HepG2 (cell line): ENCODE measurements at regions not wholly inside any gene's neighbourhood (a gene's known extent, or its start where the extent isn't known, plus 50 kb on each side); places are given as distances from the start of the nearest gene placed in this dataset.

Experiments
- ATAC-seq: fragments of 200-7000 bp; cut with Tn5 transposase; 3 replicates; pipeline ENCODE4 v1.9.1; 2020; ENCODE audit warnings: mild to moderate bottlenecking, moderate library complexity
- BruUV-seq: library from RNA; stranded (reverse); fragments of 400-500 nt; replicated peaks from 2 replicates; lab custom pipeline; 2021; lab: Mats Ljungman, UMichigan
- CTCF ChIA-PET: fragments of 300-600 bp; formaldehyde crosslinking; extraction: SDS; loops from one replicate; lab custom pipeline; 2021; ENCODE audit warnings: low total read pairs, inconsistent platforms, low intra/inter-chr PET ratio; lab: Yijun Ruan, JAX
- POLR2A ChIA-PET: fragments of 350-600 bp; sonication (Branson Sonifier 250); formaldehyde crosslinking; loops from one replicate; lab custom pipeline; 2020; ENCODE audit warnings: antibody characterized with exemption, inconsistent platforms; lab: Yijun Ruan, JAX
- DNase-seq: peaks from one replicate; pipeline ENCODE4 v3.0.0-alpha.2; 2015; ENCODE audit warnings: low spot score
- FAIRE-seq: peaks from 3 replicates; lab custom pipeline; 2011; peaks lifted over from hg19 to GRCh38; lab: Jason Lieb, UNC
- H2AFZ ChIP-seq: one replicate; pipeline ENCODE4 v1.6.1; 2011; ENCODE audit warnings: low read length, inconsistent platforms
- H3K27ac ChIP-seq: fragments of 300-600 bp; 3 replicates; pipeline ENCODE4 v1.8.0; 2011; ENCODE audit warnings: mixed run types, mild to moderate bottlenecking, mixed read lengths, low read length, inconsistent platforms; ENCODE audit not compliant: insufficient read depth; ENCODE audit errors: extremely low read length
- H3K27me3 ChIP-seq, 2 experiments: fragments of 200-600 bp in 1 of 2; 2 replicates in 1 of 2; 3 replicates in 1 of 2; pipeline versions ENCODE4 v1.6.0 to v1.8.0; 2011; ENCODE audit warnings: low read length in 2 of 2, mild to moderate bottlenecking in 2 of 2, moderate library complexity in 2 of 2, inconsistent platforms in 1 of 2; ENCODE audit not compliant: insufficient read depth in 2 of 2, control insufficient read depth in 1 of 2
- H3K36me3 ChIP-seq, 2 experiments: fragments of 200-600 bp in 1 of 2; replicated peaks in 1 of 2; 2 replicates in 1 of 2; 3 replicates in 1 of 2; pipeline versions ENCODE4 v1.5.1 to v1.8.0; 2011; ENCODE audit warnings: low read length in 2 of 2, inconsistent platforms in 1 of 2; ENCODE audit not compliant: insufficient read depth in 2 of 2, control insufficient read depth in 1 of 2
- H3K4me1 ChIP-seq: 2 replicates; pipeline ENCODE4 v1.5.1; 2012; ENCODE audit warnings: low read length, inconsistent platforms; ENCODE audit not compliant: insufficient read depth
- H3K4me2 ChIP-seq: 2 replicates; pipeline ENCODE4 v1.6.0; 2011; ENCODE audit warnings: low read depth, low read length, inconsistent platforms
- H3K4me3 ChIP-seq, 3 experiments: fragments of 200-600 bp in 1 of 3; sonication (generic), shearing (Covaris generic) in 1 of 3; replicated peaks in 1 of 3; 2 replicates each; pipeline ENCODE4 v1.5.1; 2011 to 2016; ENCODE audit warnings: low read length in 3 of 3, inconsistent platforms in 2 of 3, low read depth in 2 of 3, mild to moderate bottlenecking in 2 of 3, control low read depth in 1 of 3, mixed read lengths in 1 of 3; ENCODE audit not compliant: insufficient read depth in 1 of 3
- H3K79me2 ChIP-seq: one replicate; pipeline ENCODE4 v1.6.1; 2011; ENCODE audit warnings: low read length, inconsistent platforms; ENCODE audit not compliant: insufficient read depth
- H3K9ac ChIP-seq: 2 replicates; pipeline ENCODE4 v1.6.0; 2011; ENCODE audit warnings: mild to moderate bottlenecking, low read depth, low read length, inconsistent platforms; ENCODE audit not compliant: insufficient read depth
- H3K9me3 ChIP-seq: 2 replicates; pipeline ENCODE4 v1.5.1; 2012; ENCODE audit warnings: mild to moderate bottlenecking, low read length
- H4K20me1 ChIP-seq: 2 replicates; pipeline ENCODE4 v1.6.0; 2011; ENCODE audit warnings: inconsistent platforms, mild to moderate bottlenecking, low read length, moderate library complexity; ENCODE audit not compliant: insufficient read depth
- ATF7 ChIP-seq, 2 experiments: fragments of 450-650 bp in 1 of 2; sonication (generic) in 1 of 2; formaldehyde crosslinking in 1 of 2; IDR thresholded peaks; 2 replicates each; pipeline versions ENCODE4 v1.4.0 to v1.6.1; 2016 to 2020; ENCODE audit warnings: antibody characterized with exemption in 1 of 2, mild to moderate bottlenecking in 1 of 2, missing genetic modification reagents in 1 of 2
- CEBPB ChIP-seq: IDR thresholded peaks from 2 replicates; pipeline ENCODE4 v1.6.1; 2011; ENCODE audit warnings: low read depth, low read length, improper control_type of control experiment, borderline replicate concordance
- CREB3 ChIP-seq: sonication (generic); formaldehyde crosslinking; IDR thresholded peaks from 2 replicates; pipeline ENCODE4 v1.5.0; 2020; ENCODE audit warnings: missing genetic modification reagents
- DRAP1 ChIP-seq: IDR thresholded peaks from 2 replicates; pipeline ENCODE4 v1.6.1; 2016; ENCODE audit warnings: missing genetic modification reagents, missing compliant biosample characterization
- GFI1 ChIP-seq: sonication (generic); formaldehyde crosslinking; IDR thresholded peaks from 2 replicates; pipeline ENCODE4 v1.5.0; 2020; ENCODE audit warnings: missing genetic modification reagents, mild to moderate bottlenecking, borderline replicate concordance
- JDP2 ChIP-seq: sonication (generic); formaldehyde crosslinking; IDR thresholded peaks from 2 replicates; pipeline ENCODE4 v1.8.1; 2022; ENCODE audit warnings: missing genetic modification reagents, borderline replicate concordance
- KLF13 ChIP-seq: sonication (generic); formaldehyde crosslinking; IDR thresholded peaks from 2 replicates; pipeline ENCODE4 v1.4.0; 2020; ENCODE audit warnings: mild to moderate bottlenecking, missing genetic modification reagents
- MED1 ChIP-seq: sonication (generic); formaldehyde crosslinking; IDR thresholded peaks from 2 replicates; pipeline ENCODE4 v1.4.0; 2020; ENCODE audit warnings: missing genetic modification reagents
- NFE2L1 ChIP-seq: sonication (generic); formaldehyde crosslinking; IDR thresholded peaks from 2 replicates; pipeline ENCODE4 v1.4.0; 2020; ENCODE audit warnings: missing genetic modification reagents, mild to moderate bottlenecking, borderline replicate concordance
- PRMT3 ChIP-seq: sonication (generic); formaldehyde crosslinking; IDR thresholded peaks from 2 replicates; pipeline ENCODE4 v1.8.1; 2022; ENCODE audit warnings: low read depth, mild to moderate bottlenecking, moderate library complexity, missing genetic modification reagents, borderline replicate concordance
- ZEB1 ChIP-seq: IDR thresholded peaks from 2 replicates; pipeline ENCODE4 v1.6.1; 2012; ENCODE audit warnings: mild to moderate bottlenecking, low read depth, inconsistent platforms; ENCODE audit not compliant: insufficient replicate concordance
- ZKSCAN8 ChIP-seq: IDR thresholded peaks from 2 replicates; pipeline ENCODE4 v1.6.1; 2016; ENCODE audit warnings: borderline replicate concordance, missing genetic modification reagents, missing compliant biosample characterization
- ZNF235 ChIP-seq: sonication (generic); formaldehyde crosslinking; IDR thresholded peaks from 2 replicates; pipeline ENCODE4 v1.8.1; 2023; ENCODE audit warnings: mild to moderate bottlenecking, missing genetic modification reagents, borderline replicate concordance
- ZNF609 ChIP-seq: sonication (generic); formaldehyde crosslinking; IDR thresholded peaks from 2 replicates; pipeline ENCODE4 v1.4.0; 2020; ENCODE audit warnings: mild to moderate bottlenecking, missing genetic modification reagents, borderline replicate concordance
- ZSCAN5A ChIP-seq: sonication (generic); formaldehyde crosslinking; IDR thresholded peaks from 2 replicates; pipeline ENCODE4 v1.8.0; 2022; ENCODE audit warnings: mild to moderate bottlenecking, missing genetic modification reagents, borderline replicate concordance
- WGBS: methylation state at CpG from one replicate; pipeline ENCODE4 v1.1.6; 2017; ENCODE audit warnings: low lambda C conversion rate; 5-methylcytosine and 5-hydroxymethylcytosine counted together
- in situ Hi-C: cut with HindIII; loops from 2 replicates; pipeline ENCODE4 v1.10.0; 2017; ENCODE audit warnings: low pct_unique_long_range_greater_than_20kb; ENCODE audit not compliant: extremely low pct_ligation_motif_present
- intact Hi-C: fragments of 100-400 bp; cut with micrococcal nuclease; formaldehyde crosslinking; loops from one replicate; pipeline ENCODE4 v1.10.0; 2022; ENCODE audit not compliant: unreplicated experiment

GRCh38 chr2:144227427-144228105 is 292.4 kb downstream of the ZEB2 start:
- DNase-seq (no peak), ATAC-seq (no peak), FAIRE-seq (no peak)
- intact Hi-C loops (no loop called here), in situ Hi-C loops (no loop called here)
- TF ChIP-seq ZSCAN5A (CRISPR knock-in tag) (no peak), GFI1 (CRISPR knock-in tag) (no peak), KLF13 (no peak), CREB3 (CRISPR knock-in tag) (no peak), ZNF235 (CRISPR knock-in tag) (no peak), MED1 (CRISPR knock-in tag) (no peak), PRMT3 (CRISPR knock-in tag) (no peak), DRAP1 (no peak), ATF7 (IDR thresholded peaks at IDR 0.05) (no peak), ATF7 (CRISPR knock-in tag; IDR thresholded peaks at IDR 0.05) (no peak), JDP2 (no peak), ZKSCAN8 (CRISPR knock-in tag) (no peak), ZNF609 (CRISPR knock-in tag) (no peak), CEBPB (no peak), ZEB1 (no peak), NFE2L1 (CRISPR knock-in tag) (no peak)
- Histone ChIP-seq H3K9me3 (no peaks in the 10 kb centered on the region), H2AFZ (no peak overlapping the region), H3K9ac (no peak overlapping the region), H3K79me2 (no peaks in the 10 kb centered on the region), H4K20me1 (no peaks in the 10 kb centered on the region), H3K27me3 (no peaks in the 10 kb centered on the region), H3K4me2 (no peak overlapping the region), H3K27ac (no peak overlapping the region), H3K36me3 (no peaks in the 10 kb centered on the region), H3K4me3 (no peak overlapping the region), H3K4me1 (no peaks in the 10 kb centered on the region)
- no TSS peak for BruUV-seq
- CTCF ChIA-PET, result no interaction called here
- POLR2A ChIA-PET, result no interaction called here
- 92% methylated on average over 2 of the region's 2 CpGs for WGBS
